ENCODE measurements at regions not wholly inside any gene's neighbourhood (a gene's known extent, or its start where the extent isn't known, plus 50 kb on each side); places are given as distances from the start of the nearest gene placed in this dataset.

DNA sequence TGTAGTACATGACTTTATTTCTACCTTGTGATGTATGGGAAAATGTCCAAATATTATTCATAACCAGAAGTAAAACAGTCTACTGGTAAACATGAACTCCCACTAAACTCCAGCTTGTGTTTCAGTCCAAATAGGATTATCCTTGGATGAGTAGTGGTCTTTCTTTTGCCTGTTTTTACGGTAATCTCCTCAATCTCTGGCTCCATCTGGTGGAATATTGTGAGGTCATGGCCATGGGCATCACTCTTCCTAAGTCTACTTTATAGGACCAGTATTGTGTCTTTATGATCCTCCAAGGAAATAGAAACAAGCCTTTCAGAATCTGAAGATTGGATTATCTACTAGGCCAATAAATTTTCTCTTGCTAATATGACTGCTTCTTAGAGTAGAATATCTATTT is 505.0 kb downstream of the BMP2 start:
- DNase-seq: no peak

DNA sequence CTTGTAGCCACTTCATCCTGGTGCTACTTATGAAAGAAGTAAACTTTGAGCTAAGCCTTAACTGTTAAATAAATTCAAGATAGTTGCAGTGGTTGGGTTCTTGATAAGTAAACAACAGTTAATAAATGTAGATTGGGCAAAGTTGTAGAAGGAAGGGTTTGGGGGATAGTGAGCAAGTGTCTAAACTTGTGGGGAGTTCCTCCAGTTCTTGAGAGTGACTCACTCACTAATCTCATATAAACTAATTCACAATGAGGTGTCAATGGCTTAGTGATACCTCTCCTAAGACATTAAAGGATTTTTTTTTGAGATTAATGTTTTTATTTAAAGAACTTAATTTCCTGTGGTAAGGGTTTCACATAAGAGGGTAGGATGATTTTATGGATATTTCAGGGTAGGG is 507.4 kb downstream of the BMP2 start:
- no peak for DNase-seq

DNA sequence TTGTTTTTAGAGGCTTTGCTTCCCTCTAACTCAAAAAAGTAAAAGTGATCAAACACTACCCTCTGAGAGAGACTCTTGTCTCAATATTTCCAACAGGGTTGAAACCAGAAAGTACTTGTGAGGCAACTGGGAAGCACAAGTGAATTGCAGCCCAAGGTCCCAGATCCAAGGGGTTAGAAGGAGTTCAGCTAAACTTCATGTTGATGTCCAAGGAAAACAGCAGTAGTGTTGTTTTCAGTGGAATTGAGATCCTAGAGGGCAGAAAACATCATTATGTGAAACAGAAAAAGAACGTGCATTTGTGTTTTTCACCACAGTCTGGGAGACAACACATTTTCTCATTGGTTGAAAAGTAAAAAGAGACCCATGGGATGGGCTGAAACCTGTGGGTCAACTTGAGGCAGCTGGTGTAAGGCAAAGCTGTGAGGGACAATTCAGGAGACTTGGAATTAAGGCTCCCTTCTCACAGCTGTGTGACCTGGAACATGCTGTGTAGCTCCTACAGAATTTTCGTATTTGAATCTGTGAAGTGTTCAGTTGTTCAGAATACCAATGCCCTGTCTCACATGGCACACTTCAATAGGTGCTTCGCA is 508.3 kb downstream of the BMP2 start:
- no peak for DNase-seq

DNA sequence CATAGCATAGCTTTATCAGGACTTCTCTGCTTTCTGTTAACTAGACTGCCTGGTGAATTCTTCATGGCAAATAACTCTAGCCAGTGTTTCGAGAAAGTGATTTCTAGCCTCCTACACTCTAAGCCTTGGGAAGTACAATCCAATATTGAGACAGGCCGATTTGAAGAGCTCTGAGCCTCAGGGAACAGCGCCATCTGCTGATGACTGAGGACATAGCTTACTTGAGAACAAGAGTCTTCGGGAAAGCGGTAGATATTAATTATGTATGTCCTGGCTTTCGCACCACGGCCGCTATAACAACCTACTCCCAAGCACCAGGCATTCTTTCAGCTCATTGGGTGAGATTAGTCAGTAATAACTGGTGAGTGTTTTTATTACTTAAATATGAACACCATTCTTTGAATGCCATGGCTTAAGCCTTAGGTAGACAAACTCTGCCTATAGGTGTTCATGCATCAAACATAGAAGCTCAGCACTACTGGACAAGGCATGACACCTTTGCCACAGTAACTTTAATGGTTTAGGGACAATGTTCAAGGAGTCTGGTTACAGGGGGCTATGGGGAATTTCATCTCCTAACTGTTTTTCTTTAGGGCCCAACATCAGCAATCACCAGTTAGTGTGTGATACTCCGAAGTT is 518.6 kb downstream of the BMP2 start:
- peak; percentile 6 for DNase-seq

DNA sequence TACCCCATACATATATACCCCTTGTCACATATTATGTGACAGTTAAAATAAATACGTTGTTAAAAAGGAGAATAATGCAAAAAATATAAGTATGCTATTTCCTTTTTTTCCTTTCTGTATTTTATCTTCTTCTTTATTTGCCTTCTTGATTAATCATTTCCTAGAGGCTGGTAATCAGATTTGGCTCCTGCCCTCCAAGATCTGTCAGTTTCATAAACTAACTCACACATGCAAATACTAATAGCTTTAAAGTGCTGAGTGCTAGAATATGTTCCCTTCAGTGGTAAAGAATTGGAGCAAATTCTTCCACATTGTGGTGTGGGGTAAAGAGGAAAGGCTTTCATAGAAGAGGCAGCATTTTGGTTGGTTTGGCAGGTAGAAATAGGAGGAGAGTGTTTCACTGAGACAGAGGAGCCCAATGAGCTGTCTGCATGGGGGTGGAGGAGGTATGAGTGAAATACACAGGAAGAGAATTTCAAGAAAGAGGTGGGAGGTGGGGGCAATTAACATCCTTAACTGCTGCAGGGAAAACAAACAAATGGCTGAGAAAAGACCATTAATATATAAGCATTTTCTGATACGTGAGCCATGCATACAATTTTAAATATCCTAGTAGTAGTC is 523.9 kb downstream of the BMP2 start:
- DNase-seq: no peak

DNA sequence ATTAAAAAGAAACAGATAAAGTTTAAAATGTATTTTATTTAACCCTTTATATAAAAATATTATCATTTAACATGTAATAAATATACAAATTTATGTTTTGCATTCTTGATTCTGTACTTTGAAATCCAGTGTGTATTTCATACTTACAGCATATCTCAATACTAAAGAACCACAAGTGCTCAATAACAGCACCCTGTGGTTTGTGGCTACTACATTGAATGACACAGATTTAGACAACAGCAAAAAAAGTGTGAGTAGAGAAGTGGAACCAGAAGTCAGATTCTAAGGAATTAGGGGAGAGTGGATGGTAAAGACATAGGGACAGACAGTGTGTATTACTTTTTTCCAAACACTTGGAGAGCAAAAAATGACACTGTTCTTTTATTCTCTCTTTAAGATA is 524.5 kb downstream of the BMP2 start:
- DNase-seq: no peak

DNA sequence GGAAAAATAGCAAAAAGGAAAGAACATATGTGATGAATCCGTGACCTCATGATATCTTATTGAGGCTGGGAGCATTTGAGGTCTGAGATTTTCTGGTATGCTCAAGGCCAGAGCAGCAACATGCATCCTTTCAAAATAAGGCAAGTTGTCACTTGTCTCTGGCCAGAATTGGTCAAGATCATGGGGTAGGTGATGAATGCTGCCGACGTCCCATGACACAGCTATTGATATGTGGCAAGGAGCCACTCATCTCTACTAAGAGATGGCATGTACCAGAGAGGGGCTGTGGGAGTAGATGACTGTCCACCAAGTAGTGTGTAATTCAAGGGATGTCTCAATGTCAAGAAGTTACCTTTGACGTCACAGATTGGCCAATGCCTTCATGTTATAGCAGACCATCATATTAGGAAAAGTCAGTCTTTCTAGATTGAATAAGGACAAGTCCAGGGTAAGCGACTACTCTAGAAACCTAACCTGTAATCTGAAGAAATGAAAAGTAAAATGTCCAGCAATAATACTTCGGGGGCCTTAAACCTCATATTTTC is 527.4 kb downstream of the BMP2 start:
- DNase-seq: no peak

DNA sequence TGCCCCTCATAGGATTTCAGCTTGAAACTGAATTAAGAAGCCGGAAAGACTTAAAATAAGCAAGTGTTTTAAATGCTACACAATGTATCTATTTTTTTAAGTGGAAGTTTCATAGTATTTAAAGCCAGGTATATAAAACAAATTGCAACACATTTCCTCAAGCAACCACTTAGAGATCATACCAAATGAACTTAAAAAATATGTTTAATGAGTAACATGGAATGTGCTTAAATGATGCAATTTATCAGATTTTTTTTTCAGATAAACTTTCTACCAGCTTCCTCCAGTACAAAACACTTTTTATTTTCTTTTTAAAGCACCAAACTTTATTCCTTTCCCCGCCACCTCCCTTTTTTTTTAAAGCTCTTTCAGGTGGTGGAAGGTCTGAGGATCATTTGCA is 534.3 kb downstream of the BMP2 start:
- DNase-seq: no peak

DNA sequence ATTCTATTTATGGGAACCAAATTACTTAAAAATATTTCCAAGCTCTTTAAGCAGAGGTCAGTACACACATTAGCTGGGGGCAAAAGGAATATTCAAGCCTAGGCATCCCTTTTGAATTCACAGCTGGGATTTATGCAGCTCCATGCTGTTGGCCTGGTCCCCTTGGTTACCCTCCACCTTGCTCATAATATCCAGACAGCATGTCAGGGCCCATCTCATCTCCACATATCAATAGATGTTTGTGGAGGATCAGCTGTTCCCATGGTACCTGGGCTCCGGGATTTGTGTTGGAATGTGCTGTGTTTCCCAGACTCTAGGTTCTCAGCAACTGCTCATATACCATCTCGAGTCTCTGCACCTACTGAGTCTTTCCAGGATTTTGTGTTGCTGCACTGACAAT is 534.8 kb downstream of the BMP2 start:
- DNase-seq: no peak

DNA sequence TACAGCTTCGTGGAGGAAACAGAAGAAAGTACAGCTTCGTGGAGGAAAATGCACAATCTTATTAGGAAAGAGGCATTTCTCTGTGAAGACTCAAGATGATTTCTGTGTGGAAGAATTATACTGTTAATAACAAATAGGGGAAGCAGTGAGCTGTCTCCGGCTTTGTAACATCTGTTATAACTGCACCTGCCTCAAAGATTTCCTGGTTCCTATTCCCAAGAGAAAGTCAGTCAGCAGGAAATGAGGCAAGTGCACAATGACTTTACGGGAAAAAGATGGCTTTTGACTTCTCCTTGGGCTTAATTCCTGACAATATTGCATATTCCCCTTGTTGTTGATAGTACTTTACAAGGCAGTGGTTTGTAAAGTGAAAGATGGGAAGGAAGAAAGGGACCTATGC is 538.5 kb downstream of the BMP2 start:
- DNase-seq: no peak

DNA sequence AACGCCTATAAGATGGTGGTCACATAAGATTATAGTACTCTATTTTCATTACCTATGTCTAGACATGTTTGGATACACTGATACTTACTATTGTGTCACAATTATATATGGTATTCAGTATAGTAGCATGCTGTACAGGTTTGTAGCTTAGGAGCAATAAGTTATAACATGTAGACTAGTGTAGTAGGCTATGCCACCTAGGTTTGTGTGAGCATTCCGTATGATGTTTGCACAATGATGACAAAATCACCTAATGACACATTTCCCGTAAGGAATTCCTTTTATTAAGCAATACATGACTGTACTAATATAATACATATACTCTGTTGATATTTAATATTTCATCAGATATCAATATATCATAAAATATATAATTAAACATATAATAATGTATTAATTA is 540.7 kb downstream of the BMP2 start:
- DNase-seq: no peak

DNA sequence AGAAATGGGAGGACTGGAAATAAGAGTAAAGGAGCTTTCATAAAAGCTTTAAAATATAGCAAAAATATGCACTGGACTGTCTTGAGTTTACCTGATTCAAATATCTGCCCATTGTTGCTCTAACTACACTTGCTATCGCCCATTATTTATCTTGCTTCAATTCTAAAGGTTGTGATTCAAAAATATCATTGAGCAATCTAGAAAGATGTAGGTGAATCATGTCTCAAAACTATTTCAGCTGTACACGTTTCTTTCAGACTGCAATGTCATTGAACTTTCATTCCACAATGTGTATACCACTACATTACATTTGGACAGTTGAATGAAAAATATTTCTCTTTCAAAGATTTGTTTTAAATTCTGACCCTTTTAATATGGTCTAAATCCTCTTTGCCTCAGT is 545.6 kb downstream of the BMP2 start:
- DNase-seq: no peak

DNA sequence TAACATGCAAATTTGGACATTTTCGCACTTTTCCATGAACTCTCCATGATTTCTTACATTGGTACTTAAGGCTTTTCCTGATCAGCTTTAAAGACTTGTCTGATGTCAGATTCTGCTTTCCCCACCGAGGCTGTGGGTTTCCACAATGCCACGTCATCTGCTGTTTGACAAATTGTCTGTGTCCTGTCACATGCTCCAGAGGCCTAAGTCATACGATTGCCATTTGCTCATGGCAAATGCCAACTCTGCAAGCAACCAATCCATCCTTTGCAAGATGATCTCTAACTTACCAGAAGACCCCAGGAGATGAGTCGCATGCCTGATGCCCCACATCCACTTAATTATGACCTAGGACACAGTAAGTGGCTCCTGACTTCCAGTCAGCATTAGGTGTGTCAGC is 556.5 kb downstream of the BMP2 start:
- no peak for DNase-seq

DNA sequence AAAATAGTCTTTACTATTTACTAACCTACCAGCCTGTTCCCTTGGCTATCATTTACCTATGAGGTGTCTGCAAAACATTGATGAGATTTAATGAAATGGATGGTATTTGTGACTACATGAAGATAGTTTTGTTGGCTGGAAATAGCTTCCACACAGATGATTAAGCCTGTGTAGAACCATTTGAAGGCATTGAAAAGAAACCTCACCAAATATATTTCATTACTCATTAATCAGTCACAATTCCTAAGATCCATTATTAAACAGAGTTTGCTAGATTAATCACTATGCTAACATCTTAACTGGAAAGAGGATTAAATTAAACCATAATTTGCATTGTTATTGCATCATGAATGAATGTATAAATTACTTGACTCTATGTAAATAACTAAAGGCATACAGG is 560.3 kb downstream of the BMP2 start:
- DNase-seq: no peak

DNA sequence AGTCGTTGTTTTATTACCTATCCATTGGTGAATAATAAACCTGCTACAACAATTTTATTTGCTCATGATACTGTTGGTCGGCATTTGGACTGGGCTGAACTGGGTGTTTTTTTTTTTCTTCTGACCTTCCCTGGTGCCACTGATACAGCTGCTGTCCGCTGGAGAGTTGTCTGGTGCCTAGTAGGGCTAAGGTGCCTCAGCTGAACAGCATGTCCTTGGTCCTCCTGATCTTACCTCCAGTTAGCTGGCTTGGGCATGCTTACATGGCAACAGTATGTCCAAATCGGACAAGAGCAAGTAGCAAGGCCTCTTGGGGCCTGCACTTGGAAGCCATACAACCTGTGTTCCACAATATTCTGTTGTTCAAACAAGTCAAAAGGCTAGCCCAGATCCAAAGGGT is 563.4 kb downstream of the BMP2 start:
- no peak for DNase-seq

DNA sequence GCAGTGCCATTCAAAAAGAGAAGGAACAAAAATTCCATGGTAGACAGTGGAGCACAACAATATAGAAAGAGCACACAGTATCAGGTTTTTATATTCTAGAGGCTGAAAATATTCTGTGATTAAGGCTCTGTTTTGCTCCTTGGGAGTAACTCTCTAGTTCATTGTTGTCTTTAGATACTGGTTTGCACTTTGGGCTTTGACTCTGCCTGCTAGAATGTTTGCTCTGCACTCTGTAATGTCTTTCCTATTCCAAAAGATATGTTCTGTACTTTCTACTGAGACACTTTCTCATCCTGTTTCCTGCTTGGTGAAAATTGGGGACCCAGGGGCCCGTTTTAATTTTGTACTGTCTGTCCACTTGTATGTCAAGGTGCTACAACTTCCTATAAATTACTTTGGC is 564.7 kb downstream of the BMP2 start:
- no peak for DNase-seq

DNA sequence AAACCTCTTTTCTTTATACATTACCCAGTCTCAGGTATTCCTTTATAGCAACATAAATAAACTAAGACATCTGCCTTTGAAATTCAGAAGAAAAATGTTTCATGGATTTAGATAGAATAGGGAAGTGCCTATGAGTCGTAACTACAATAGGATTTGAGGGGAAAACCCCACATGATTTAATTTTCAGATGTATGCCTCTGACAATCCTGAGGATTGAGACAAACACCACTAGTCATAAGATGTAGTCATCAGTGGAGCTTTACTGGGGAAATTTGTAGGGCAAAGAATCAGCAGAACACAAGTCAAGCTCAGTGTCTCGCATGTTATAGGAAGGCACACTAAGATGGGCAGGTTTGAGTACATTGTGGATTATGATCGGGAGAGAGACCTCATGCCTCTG is 566.4 kb downstream of the BMP2 start:
- DNase-seq: no peak

DNA sequence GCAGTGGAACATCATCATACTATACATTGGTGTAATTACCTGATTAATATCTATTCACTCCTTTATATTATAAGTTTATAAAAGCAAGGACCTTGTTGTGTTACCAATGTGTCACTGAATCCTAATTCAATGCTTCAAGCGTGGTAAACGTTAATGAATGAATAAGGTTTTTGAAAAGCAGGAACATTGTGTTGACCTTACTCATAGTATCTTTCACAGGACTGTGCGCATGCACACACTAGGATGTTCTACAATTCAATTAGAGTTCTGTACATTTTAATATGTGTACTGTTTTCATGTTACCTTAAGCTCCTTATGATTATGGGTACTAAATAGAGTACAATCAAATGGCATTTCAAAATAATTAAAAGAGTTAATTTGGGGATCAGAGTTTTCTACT is 578.5 kb downstream of the BMP2 start:
- DNase-seq: no peak

DNA sequence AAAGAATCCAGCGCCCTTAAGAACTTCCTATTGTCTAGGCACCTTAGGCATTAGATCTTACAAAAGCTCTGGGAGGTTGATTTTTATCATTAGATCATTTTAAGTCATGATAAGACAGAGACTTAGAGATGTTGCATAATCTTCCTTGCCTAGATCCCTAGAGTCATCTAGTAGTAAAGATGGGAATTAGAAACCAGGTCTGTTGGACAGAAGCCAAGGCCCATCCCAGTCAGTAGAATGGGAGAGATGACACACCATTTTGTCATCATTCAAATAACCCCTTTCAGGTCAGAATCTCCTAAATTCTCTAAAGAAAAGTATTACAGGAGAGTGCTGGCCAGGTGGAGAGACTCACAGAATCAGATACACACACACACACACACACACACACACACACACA is 579.1 kb downstream of the BMP2 start:
- DNase-seq: no peak

DNA sequence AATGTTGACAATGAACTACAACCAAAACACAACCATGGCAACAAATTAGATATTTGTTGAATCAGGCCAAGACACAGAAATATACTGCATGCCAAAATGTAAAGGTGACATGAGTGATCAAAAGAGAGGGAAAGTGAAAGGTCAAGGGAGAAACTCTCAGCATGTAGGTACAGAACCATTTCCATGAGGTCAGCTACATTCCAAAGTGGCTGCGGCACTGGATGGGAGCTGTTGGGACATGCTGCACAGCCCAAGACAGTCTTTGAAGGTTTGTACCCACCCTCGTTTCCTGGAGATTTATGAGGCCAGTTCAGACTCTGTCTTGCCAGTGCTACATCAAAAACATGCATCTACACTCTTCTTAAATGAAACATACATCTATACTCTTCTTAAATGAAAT is 579.9 kb downstream of the BMP2 start:
- DNase-seq: no peak

DNA sequence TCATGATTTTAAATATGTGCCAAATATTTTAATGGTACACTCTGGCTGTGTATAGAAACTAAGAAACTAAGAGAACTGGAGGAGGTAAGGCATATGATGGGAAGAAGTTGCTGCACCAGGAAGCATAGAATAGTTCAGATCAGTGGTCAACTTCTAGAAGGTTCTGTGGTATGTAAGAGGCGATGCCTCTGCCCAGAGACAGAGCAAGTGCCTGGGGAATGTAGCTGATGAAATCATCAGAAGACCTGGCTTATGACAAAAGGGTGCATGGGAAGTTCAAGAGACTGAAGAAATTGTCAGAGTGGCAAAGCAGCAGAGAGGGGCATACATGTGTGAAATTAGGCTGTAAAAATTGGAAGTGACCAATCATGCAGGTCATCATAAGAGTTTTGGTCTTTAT is 580.8 kb downstream of the BMP2 start:
- DNase-seq: no peak

DNA sequence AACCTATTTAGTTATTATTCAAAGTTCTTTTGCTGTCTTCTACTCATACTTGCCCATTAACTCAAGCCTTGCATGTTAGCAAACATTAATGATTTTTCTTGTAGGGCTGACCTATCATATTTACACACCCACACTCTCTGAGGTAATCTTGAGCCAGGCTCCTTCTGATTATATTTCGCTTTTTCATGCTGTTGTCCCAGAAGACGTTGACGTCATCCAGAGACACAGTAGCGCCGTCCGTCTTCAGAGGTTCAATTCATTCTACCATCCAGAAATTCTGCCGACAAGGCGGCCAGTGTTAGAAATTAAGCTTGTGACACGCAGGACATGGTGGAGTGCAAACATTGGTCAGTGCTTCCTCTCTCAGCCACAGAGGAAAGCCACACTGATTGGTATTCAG is 584.7 kb downstream of the BMP2 start:
- DNase-seq: no peak

DNA sequence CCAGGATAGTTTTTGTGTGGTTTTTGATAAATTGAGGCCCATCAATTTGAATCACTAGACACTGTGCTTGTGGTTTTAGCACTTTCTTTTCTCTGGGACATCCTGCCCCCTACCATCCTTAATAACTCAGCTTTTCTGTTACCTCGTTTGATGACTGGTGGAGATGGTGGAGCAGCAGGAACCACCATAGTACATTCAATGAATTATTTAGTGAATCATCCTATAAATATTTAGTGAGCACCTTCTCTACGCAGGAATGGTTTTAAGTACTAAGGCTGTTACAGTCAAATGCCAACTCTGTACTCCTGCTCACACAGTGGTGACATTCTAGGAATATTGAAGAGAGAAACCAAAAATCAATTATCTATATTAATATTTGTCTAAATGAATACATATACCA is 585.2 kb downstream of the HAO1 start:
- no peak for DNase-seq

DNA sequence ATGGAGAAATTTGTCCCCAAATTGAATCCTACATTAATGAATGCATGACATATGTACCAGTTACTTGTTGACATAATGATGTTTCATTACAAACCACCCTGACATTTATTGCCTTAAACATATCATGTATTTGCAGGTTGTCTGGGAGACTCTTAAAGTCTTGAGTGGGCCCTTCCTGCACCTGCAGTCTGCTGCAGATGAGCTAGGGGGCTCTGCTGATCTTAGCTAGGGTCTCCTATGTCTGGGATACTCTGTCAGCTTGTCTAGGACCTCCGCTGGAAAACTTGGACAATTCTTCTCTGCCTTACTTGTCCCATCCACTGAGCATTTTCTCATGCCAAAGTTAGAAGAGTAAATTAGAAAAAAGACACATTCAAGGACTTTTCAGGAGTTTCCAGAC is 581.6 kb downstream of the HAO1 start:
- DNase-seq: no peak

DNA sequence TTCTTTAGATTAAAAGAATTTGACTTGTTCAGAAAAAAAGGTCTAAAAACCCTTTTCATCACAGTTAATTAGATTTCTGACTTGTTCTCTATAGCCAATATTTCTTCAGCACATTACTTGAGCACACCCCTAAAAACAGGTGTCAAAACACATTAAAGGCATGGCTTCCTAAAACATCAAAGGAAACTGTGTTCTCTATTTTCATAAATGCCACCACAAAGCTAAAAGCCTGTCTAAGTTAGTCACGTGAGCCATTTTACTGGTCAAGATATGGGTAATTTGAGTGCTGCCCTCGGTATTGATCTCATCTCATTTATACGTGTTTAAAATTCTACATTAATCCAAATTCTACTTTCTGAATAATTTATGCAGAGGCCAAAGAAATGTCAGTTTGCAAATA is 580.5 kb downstream of the HAO1 start:
- no peak for DNase-seq

Data from SIG-M5 (cell line).